ENCODE measurements at regions not wholly inside any gene's neighbourhood (a gene's known extent, or its start where the extent isn't known, plus 50 kb on each side); places are given as distances from the start of the nearest gene placed in this dataset.

DNA sequence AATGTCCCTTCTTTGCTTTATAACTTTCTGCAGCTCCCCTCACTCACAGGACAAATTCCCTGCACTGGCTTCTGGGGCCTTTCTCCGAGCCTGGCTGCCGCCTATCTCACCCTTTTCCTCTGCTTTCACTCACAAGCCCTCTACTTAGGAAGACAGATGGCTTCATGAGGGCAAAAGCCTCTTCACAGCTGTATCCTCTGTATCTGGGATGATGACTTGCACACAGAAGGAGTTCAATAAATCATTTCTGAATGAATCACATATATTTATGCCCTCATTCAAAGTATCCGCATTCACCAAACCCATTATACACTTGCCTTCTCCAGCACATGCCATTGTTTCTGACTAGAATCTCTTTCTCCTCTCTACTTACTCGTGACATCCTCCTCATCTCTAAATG, 159.0 kb upstream of the RIPOR2 start:
- Histone ChIP-seq H2BK20ac (ENCODE audit: low read depth, low read length) (no peak overlapping the region), H3K9me1 (ENCODE audit: insufficient read depth, low read length) (peaks cover 4% of the 10 kb centered on the region; the same call in 1 of the 2 replicates), H2BK120ac (ENCODE audit: low read depth, low read length) (no peak overlapping the region), H3K4ac (ENCODE audit: low read depth, low read length) (no peak overlapping the region), H3K4me1 (ENCODE audit: control insufficient read depth, insufficient read depth, low read length) (no peaks in the 10 kb centered on the region), H3K9ac (ENCODE audit: low read depth, low read length) (no peak overlapping the region), H3K27ac (ENCODE audit: insufficient read depth, low read length) (no peak overlapping the region), H2AK9ac (replicated peaks; ENCODE audit: low read depth, low read length, poor library complexity) (no peak overlapping the region), H4K91ac (ENCODE audit: insufficient read depth, low read depth, low read length) (no peak overlapping the region), H2AFZ (replicated peaks; ENCODE audit: low read length, poor library complexity) (no peak overlapping the region), H3K36me3 (ENCODE audit: control insufficient read depth, insufficient read depth, low read length) (no peaks in the 10 kb centered on the region), H3K9me3 (ENCODE audit: control insufficient read depth, insufficient read depth, low read length) (no peaks in the 10 kb centered on the region), H3K14ac (replicated peaks; ENCODE audit: low read depth, low read length) (no peak overlapping the region), H4K8ac (ENCODE audit: low read depth in 2 of 2, low read length in 2 of 2) (no peak overlapping the region), H2AK5ac (ENCODE audit: low read depth, low read length) (no peak overlapping the region), H2BK15ac (ENCODE audit: low read depth, low read length) (no peak overlapping the region), H4K5ac (ENCODE audit: low read depth, low read length) (no peak overlapping the region), H4K20me1 (ENCODE audit: insufficient read depth, low read length) (no peaks in the 10 kb centered on the region), H3K18ac (ENCODE audit: low read depth, low read length) (no peak overlapping the region), H3K27me3 (ENCODE audit: control insufficient read depth, insufficient read depth, low read length) (no peaks in the 10 kb centered on the region), H2BK5ac (ENCODE audit: low read depth, low read length, poor library complexity, severe bottlenecking) (no peak overlapping the region), H3K79me1 (ENCODE audit: low read depth in 1 of 2, low read length in 2 of 2) (no peaks in the 10 kb centered on the region), H3K23ac (ENCODE audit: low read depth, low read length) (no peak overlapping the region), H3K56ac (ENCODE audit: extremely low read depth, insufficient read depth, low read length) (no peak overlapping the region), H3K4me2 (ENCODE audit: low read depth, low read length) (no peak overlapping the region), H3K4me3 (ENCODE audit: insufficient read depth, low read depth, low read length) (no peak overlapping the region)
- 68% methylated on average over 2 of the region's 4 CpGs; no CpG with 5 or more reads in 1 of the 2 experiments for WGBS, 2 experiments (ENCODE audit: extremely low coverage in 2 of 2, insufficient read length in 1 of 2)
- POLR2A ChIA-PET (ENCODE audit: unreplicated experiment): interaction anchor here (0.6 kb wide), 1 partner anchor 76 kb away, joined by 17 read pairs; no protein-coding TSS in a partner anchor
- BruUV-seq (replicated peaks): no TSS peak
- CTCF ChIA-PET: no interaction called here
- dilution Hi-C loops (cut with HindIII; ENCODE audit: low sequenced_read_pairs, unreplicated experiment): loop anchor here (25.0 kb wide), 1 partner anchor 257 kb away; no protein-coding TSS in a partner anchor
- TF ChIP-seq POLR2A (IDR thresholded peaks at IDR 0.05; ENCODE audit: low read depth, low read length): no peak
- DNase-seq: no peak
- intact Hi-C loops (cut with micrococcal nuclease): no loop called here
- ATAC-seq (ENCODE audit: low read depth): no peak
- in situ Hi-C loops (cut with MboI; ENCODE audit: low sequenced_read_pairs): no loop called here

Data from IMR-90 (cell line).